GM18868 (cell line): ENCODE measurements at regions not wholly inside any gene's neighbourhood (a gene's known extent, or its start where the extent isn't known, plus 50 kb on each side); places are given as distances from the start of the nearest gene placed in this dataset.
"Not testable (repeated sequence)": the region's sequence is repeated elsewhere in the genome, so short reads cannot be mapped to it uniquely, and the experiment has no call there.

Experiments used
- ATAC-seq: cut with Tn5 transposase; IDR thresholded peaks from one replicate; pipeline ENCODE4 v1.9.1; 2021; ENCODE audit warnings: mild to moderate bottlenecking, moderate library complexity; ENCODE audit not compliant: unreplicated experiment

DNA sequence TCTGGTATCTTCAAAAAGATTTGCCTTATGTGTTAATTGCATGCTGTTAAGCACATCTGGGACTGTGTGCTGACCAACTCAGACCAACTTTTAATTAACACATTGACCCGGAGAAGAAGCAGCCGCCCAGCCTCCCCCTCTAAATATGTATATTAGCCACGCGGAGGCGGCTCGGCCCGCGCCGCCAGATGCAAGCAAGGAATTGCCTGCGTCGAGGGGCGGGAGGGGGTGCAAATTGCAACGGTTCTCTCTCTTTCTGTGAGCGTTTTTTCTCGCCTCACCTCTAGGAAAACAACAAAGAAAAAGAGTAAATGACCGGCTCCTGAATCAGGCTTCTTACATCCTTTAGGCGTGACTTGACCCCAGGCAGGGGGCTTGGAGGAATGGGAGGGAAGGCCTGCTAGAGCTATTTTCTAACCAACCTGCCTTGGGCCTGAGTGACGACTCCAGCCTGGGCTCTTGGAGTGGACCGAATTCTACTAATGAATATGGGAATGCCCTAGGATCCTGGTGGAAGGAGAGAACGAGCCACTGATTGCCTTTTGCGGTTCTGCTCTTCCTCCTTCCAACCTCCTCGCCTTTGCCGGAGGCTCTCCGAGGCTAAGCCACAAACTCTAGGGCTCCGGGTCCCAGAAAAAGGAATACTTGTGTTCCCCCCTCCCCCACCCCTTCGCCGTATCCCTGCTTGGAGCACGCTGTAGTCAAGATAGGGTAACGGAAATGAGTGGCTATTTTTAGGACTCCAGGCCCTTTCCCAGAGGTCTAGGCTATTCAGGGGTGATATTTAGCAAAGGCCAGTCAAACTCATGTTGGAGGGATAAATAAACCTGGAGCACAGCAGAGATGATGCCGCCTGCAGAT is 417.0 kb upstream of the ESRRG start:
- ATAC-seq: no peak

GRCh38 chr1:217139513-217139912 is 416.3 kb upstream of the ESRRG start:
- ATAC-seq: no peak

DNA sequence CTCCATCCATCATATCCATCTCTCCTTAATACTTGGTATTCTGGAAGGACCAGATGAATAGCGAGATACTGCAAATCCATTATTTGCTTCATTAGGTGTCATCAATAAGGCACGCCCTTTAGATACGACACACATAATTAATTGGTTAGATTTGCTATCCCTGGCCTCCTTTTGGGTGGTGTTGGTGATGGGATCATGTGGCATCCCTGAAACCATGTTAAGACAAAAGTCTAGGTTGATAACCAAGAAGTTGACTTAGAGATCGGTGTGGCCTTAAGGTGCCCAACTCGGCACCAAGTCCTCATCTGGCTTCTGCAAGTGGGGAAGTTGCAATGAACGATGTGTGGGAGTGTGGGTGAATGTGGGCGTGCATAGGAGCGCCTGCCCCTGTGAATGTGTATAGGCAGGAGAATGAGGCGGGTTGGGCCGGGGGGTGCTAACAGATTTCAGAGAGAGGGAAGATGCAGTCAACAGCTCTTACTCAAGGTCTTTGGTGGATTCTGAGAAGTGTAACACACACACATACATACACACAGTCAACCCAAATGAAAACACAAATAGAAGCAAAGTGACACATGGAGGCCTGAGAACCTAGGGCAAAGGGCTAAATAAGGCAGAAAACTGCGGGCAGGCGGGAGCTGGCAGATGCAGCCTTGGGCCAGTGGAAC is 415.7 kb upstream of the ESRRG start:
- ATAC-seq: no peak

DNA sequence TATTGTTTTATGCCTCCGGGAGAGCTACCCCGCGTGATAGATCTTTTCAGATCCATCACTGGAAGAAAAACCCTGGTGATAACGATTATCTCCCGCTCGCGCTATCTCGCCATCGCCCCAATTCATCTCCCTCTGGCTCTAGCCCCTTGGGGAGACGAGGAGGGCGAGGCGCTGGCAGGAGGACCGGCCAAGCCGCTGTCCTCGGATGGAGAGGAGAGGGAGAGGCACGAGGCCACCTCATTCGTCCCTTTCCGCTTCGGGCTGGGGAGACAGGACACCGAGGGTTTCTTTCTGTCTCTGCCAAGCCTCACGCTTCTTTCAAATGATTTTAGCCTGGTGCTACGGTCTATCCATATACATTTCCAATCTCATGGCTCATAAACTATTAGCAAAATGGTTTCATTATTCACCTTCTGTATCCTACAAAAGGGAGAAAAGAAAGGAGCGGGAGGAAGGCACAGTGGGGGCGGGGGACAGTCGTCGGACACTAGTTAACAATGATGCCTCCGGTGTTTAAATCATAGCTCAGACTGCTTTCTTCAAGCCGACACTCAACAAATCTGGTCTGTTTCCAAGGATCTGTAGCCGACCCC is 415.0 kb upstream of the ESRRG start:
- no peak for ATAC-seq

DNA sequence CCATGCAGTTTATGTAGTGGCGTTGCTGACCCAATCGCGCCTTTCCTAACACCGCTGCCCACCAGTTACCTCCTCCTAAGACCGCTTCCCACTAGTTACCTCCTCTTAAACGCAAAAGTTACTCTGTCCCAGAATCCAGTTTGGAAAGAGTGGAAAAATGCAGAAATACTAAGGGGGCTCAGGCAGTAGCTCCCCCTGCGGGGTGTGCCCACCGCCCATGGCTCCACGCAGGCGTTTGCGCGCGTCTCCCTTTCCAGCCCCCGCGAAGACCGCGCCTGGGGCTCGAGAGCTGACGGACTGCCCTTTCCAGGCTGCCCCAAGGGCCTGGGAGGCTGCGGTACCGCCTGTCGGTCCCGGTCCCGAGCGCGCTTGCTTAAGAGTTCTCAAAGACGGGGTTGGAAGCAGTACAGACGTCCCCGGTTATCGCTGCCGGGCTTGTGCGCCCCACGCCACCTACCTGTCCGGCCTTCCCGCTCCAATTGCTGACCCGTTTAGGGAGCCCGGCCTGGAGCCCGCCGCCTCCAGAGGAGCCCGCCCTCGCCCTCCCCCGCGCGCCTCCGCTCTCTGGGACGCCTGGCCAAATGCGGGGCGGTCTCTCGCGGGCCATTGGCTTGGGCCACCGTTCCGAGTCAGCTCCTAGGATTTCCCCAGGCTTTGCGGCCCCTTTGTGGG is 414.1 kb upstream of the ESRRG start:
- no peak for ATAC-seq

GRCh38 chr1:217136895-217137205 is 413.6 kb upstream of the ESRRG start:
- ATAC-seq: no peak

GRCh38 chr1:217135987-217136894 is 413.0 kb upstream of the ESRRG start:
- no peak for ATAC-seq

DNA sequence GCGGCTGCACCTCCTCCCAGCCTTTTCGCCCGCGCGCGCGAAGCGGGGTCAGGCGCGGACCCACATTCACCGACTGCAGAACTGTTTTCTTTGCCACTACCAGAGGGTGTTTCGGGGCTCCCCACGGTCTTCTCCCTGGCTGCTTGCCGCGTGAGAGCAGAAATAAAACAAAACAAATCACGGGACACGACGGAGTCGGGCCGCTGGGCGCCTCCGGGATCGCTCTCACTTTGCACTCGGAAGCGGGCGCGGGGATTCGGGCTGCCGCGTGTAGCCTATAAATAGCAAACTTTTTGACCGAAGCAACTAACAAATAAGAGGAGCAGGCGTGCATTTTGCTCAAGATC is 412.3 kb upstream of the ESRRG start:
- ATAC-seq: no peak

- ATAC-seq: no peak
Observed at GRCh38 chr1:217134857-217135568, 411.8 kb upstream of the ESRRG start.

DNA sequence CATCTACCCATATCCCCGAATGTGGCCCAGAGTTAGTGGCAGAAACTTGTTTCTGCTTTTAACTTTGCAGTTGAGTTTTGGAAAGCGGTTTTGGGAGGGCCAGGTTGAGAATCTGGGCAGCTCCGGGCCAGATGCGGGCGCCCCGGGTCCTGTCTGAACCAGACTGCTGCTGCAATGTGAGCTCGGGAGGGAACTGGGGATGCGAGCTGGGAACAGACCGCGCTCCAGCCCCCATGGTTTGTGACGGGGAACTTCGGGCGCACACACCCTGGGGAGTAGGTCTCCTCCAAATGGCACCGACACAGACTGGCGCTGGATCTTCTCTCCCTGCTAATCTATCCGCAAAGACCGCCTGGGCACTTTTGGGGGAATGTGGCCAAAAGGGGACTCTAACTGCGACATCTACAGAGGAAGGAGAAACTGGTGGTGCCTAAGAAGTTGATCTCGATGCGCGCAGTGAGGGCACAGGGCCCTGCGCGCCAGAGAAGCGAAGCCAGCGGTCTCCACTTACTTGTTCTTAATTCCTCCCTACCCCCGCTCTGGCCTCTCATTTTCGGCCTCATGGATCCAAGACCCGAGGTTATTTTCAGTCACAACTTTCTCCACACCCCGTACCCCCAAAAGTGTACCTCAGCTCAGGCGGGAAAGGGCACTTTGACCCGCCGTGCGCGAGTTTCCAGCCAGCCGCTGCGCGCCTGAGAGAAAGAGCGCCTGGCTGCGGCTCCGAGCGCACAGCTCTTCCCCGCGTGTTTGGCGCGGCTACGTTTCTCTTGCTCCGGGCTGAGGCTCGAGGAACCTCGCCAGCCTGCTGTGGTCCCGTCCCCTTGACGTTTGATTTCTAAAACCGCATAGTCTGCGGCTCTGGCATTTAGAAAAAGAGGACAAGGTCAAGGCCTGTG is 411.0 kb upstream of the ESRRG start:
- ATAC-seq: no peak

GRCh38 chr1:217133092-217133491 is 409.9 kb upstream of the ESRRG start:
- no peak for ATAC-seq

- not testable (repeated sequence) for ATAC-seq
Observed at GRCh38 chr1:217123340-217123739, 400.1 kb upstream of the ESRRG start.

- no peak for ATAC-seq
Observed at GRCh38 chr1:217117973-217118465, 394.8 kb upstream of the ESRRG start.

DNA sequence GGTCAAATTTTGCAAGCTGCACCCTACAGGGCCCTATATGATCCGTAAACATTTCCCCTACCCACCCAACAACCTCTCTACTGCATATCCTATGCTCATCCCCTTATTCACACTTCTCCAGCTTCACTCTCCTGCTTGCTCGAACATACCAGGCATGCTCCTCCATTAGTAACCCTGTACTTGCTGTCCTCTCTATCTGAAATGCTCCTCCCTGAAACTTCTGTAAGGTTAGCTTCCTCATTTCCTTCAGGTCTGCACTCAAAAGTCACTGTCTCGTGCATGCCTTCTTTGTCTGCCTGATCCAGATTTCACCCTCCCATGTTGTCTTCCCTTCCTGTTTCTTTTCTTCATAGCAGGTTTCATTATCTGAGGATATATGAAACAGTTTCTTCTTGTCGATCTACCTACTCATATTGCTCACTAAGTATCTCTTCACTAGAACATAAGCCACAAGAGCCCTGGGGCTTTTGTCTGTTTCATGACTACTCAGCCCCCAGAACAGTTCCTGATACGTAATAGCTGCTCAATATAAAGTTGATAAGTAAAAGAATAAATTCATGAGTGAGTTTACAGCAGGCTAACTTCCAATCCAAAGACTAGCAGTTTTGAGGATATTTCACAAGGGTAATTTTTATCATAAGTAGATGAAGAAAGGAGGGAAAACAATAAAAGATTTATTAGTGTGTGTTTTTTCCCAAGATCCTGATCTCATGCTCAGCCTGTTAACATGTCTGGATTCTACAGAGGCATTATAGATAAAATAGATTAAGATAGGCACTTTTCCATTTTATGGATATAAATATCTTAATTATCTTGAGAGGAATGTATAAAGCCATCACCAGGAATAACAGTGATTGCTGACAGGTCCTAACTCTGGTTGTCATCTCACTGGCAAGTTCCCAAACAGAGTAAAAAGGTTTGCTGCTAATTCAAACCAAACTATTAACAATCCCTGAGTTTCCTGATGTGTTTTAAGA is 392.5 kb upstream of the ESRRG start:
- ATAC-seq: no peak

- ATAC-seq: no peak
Observed at GRCh38 chr1:217109928-217110327, 386.7 kb upstream of the ESRRG start.

GRCh38 chr1:217106231-217106901 is 383.1 kb upstream of the ESRRG start:
- ATAC-seq: no peak

GRCh38 chr1:217105437-217105836 is 382.2 kb upstream of the ESRRG start:
- ATAC-seq: no peak
